ENCODE measurements at regions not wholly inside any gene's neighbourhood (a gene's known extent, or its start where the extent isn't known, plus 50 kb on each side); places are given as distances from the start of the nearest gene placed in this dataset.

DNA sequence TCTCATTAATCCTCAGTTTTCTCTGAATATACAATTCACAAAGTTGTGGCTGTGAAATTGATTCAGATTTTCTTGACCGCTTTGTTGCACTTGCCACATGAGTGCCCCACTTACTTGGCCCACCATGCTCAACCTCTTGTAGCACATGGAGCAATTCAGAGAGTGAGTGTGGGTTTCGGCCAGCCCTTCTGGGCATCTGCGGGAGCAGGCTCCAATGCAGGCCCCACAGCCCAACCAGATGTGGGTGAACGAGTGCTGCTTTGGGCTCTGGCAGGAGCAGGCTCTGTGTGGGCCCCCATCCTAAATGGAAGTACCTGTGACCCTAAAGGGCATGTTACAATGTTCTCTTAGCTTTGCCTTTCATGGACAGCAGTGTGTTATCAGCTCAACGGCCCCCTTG lies 2338.6 kb downstream of the LRRC4C start:
- H3K4me3 ChIP-seq (ENCODE audit: low read depth, low read length): no peak overlapping the region
- H3K9me3 ChIP-seq (ENCODE audit: severe bottlenecking): no peaks in the 10 kb centered on the region
- no peaks in the 10 kb centered on the region for H3K27me3 ChIP-seq (ENCODE audit: insufficient read depth, low read depth, severe bottlenecking)
- H3K27ac ChIP-seq: no peak overlapping the region
- TF ChIP-seq, protein P1, sequence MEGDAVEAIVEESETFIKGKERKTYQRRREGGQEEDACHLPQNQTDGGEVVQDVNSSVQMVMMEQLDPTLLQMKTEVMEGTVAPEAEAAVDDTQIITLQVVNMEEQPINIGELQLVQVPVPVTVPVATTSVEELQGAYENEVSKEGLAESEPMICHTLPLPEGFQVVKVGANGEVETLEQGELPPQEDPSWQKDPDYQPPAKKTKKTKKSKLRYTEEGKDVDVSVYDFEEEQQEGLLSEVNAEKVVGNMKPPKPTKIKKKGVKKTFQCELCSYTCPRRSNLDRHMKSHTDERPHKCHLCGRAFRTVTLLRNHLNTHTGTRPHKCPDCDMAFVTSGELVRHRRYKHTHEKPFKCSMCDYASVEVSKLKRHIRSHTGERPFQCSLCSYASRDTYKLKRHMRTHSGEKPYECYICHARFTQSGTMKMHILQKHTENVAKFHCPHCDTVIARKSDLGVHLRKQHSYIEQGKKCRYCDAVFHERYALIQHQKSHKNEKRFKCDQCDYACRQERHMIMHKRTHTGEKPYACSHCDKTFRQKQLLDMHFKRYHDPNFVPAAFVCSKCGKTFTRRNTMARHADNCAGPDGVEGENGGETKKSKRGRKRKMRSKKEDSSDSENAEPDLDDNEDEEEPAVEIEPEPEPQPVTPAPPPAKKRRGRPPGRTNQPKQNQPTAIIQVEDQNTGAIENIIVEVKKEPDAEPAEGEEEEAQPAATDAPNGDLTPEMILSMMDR (IDR thresholded peaks at IDR 0.05; ENCODE audit: low read depth, low read length): no peak
- H3K36me3 ChIP-seq: no peaks in the 10 kb centered on the region
- DNase-seq: no peak

GRCh38 chr11:39113606-39114005 lies 2345.8 kb downstream of the LRRC4C start:
- DNase-seq: no peak
- TF ChIP-seq, protein P1 (IDR thresholded peaks at IDR 0.05; ENCODE audit: low read depth, low read length): no peak
- Histone ChIP-seq H3K4me3 (ENCODE audit: low read depth, low read length) (no peak overlapping the region), H3K36me3 (no peaks in the 10 kb centered on the region), H3K27ac (no peak overlapping the region), H3K27me3 (ENCODE audit: insufficient read depth, low read depth, severe bottlenecking) (no peaks in the 10 kb centered on the region), H3K9me3 (ENCODE audit: severe bottlenecking) (no peaks in the 10 kb centered on the region)

- H3K9me3 ChIP-seq (ENCODE audit: severe bottlenecking): peaks cover 2% of the 10 kb centered on the region
- H3K4me3 ChIP-seq (ENCODE audit: low read depth, low read length): no peak overlapping the region
- TF ChIP-seq, protein P1 (IDR thresholded peaks at IDR 0.05; ENCODE audit: low read depth, low read length): no peak
- H3K36me3 ChIP-seq: no peaks in the 10 kb centered on the region
- no peaks in the 10 kb centered on the region for H3K27me3 ChIP-seq (ENCODE audit: insufficient read depth, low read depth, severe bottlenecking)
- no peak overlapping the region for H3K27ac ChIP-seq
- no peak for DNase-seq
Measured at GRCh38 chr11:39102236-39102635, 2357.2 kb downstream of the LRRC4C start.

DNA sequence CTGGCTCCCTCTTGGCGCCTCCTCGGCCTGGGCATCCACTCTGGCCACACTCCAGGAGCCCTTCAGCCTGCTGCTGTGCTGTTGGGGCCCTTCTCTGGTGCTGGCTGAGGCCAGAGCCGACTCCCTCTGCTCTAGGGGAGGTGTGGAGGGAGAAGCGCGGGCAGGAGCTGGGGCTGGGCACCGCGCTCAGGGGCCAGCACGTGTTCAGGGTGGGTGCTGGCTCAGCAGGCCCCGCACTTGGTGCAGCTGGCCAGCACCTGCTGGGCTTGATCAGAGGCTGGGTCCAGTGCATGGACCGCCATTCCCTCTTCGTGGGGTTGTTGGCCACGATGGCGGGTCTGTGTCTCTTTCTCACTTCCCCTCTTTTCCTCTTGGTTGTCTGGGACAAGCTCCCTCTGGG lies 2381.0 kb downstream of the LRRC4C start:
- TF ChIP-seq, protein P1 (IDR thresholded peaks at IDR 0.05; ENCODE audit: low read depth, low read length): no peak
- H3K4me3 ChIP-seq (ENCODE audit: low read depth, low read length): no peak overlapping the region
- H3K36me3 ChIP-seq: no peaks in the 10 kb centered on the region
- no peak overlapping the region for H3K27ac ChIP-seq
- DNase-seq: no peak
- H3K9me3 ChIP-seq (ENCODE audit: severe bottlenecking): no peaks in the 10 kb centered on the region
- no peaks in the 10 kb centered on the region for H3K27me3 ChIP-seq (ENCODE audit: insufficient read depth, low read depth, severe bottlenecking)

DNA sequence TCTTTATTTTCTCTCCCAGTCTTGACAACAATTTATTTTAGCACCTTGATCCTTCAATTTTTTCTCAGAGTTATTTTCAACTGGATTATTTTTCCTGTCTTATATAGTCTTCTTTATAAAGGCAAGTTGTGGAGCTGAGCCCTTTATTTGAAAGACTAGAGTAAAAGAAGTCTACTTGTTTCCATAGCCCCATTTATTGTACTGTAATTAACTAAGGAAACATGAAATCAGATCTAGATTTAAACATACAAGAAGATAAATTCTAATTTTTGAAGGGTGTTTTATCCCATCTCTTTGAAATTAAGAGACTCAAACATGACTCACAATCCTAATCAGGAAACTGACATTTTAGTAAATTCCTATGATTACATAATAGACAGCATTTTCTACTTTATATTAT lies 2421.8 kb downstream of the LRRC4C start:
- H3K36me3 ChIP-seq: no peaks in the 10 kb centered on the region
- H3K9me3 ChIP-seq (ENCODE audit: severe bottlenecking): no peaks in the 10 kb centered on the region
- H3K27me3 ChIP-seq (ENCODE audit: insufficient read depth, low read depth, severe bottlenecking): no peaks in the 10 kb centered on the region
- H3K4me3 ChIP-seq (ENCODE audit: low read depth, low read length): no peak overlapping the region
- no peak overlapping the region for H3K27ac ChIP-seq
- TF ChIP-seq, protein P1 (IDR thresholded peaks at IDR 0.05; ENCODE audit: low read depth, low read length): no peak
- DNase-seq: no peak

- Histone ChIP-seq H3K36me3 (no peaks in the 10 kb centered on the region), H3K27me3 (ENCODE audit: insufficient read depth, low read depth, severe bottlenecking) (no peaks in the 10 kb centered on the region), H3K4me3 (ENCODE audit: low read depth, low read length) (no peak overlapping the region), H3K9me3 (ENCODE audit: severe bottlenecking) (no peaks in the 10 kb centered on the region), H3K27ac (no peak overlapping the region)
- TF ChIP-seq, protein P1 (IDR thresholded peaks at IDR 0.05; ENCODE audit: low read depth, low read length): no peak
- no peak for DNase-seq
Measured at GRCh38 chr11:39036021-39036420, 2423.4 kb downstream of the LRRC4C start.
